GM23338 (cell line): ENCODE measurements at regions not wholly inside any gene's neighbourhood (a gene's known extent, or its start where the extent isn't known, plus 50 kb on each side); places are given as distances from the start of the nearest gene placed in this dataset.

Experiments used
- CREB1 ChIP-seq: fragments of 250-450 bp; sonication (Bioruptor Pico); IDR thresholded peaks from 2 replicates; pipeline ENCODE4 v1.5.0; 2020; ENCODE audit warnings: low read depth, mild to moderate bottlenecking, moderate library complexity
- CTCF ChIP-seq, 2 experiments: fragments of 200-600 bp in 1 of 2; sonication (generic) in 1 of 2; conservative IDR thresholded peaks; 2 replicates each; pipeline versions ENCODE4 v1.5.1 to v1.6.1; 2016 to 2017; ENCODE audit warnings: antibody characterized with exemption in 2 of 2, low read depth in 2 of 2, mild to moderate bottlenecking in 2 of 2, moderate library complexity in 1 of 2
- ETS1 ChIP-seq: IDR thresholded peaks from 2 replicates; pipeline ENCODE4 v1.6.1; 2016; ENCODE audit warnings: antibody characterized with exemption
- EZH2 ChIP-seq: fragments of 200-600 bp; sonication (generic); IDR thresholded peaks from one replicate; pipeline ENCODE4 v1.8.0; 2017; ENCODE audit warnings: antibody characterized with exemption, mild to moderate bottlenecking, low read depth; ENCODE audit not compliant: unreplicated experiment
- EZH2phosphoT487 ChIP-seq: fragments of 200-600 bp; sonication (generic); IDR thresholded peaks from one replicate; pipeline ENCODE4 v1.8.1; 2018; ENCODE audit warnings: antibody characterized with exemption; ENCODE audit not compliant: unreplicated experiment
- NANOG ChIP-seq: IDR thresholded peaks from 2 replicates; pipeline ENCODE4 v1.6.1; 2016; ENCODE audit warnings: antibody characterized with exemption, borderline replicate concordance
- POLR2AphosphoS5 ChIP-seq: IDR thresholded peaks from 2 replicates; pipeline ENCODE4 v1.6.1; 2016; ENCODE audit warnings: antibody characterized with exemption, low read depth
- ZNF114 ChIP-seq: fragments of 250-450 bp; sonication (Bioruptor Pico); IDR thresholded peaks from 2 replicates; pipeline ENCODE4 v1.5.0; 2020; ENCODE audit warnings: mild to moderate bottlenecking, moderate library complexity
- ZNF331 ChIP-seq: fragments of 250-450 bp; sonication (Bioruptor Pico); IDR thresholded peaks from 2 replicates; pipeline ENCODE4 v1.5.0; 2020; ENCODE audit warnings: low read depth, mild to moderate bottlenecking, moderate library complexity
- ZNF462 ChIP-seq: fragments of 250-450 bp; sonication (Bioruptor Pico); IDR thresholded peaks from 2 replicates; pipeline ENCODE4 v1.5.0; 2020; ENCODE audit warnings: mild to moderate bottlenecking, moderate library complexity

GRCh38 chr18:77366067-77366719 is 116.5 kb downstream of the GALR1 start (continued):
- no peak for TF ChIP-seq ZNF462 (CRISPR knock-in tag)
- TF ChIP-seq ZNF114 = no peak
- no peak for TF ChIP-seq ZNF331 (CRISPR knock-in tag)
- no peak for TF ChIP-seq POLR2AphosphoS5
- TF ChIP-seq CREB1 (CRISPR knock-in tag) = no peak
- no peak for TF ChIP-seq ETS1
- TF ChIP-seq EZH2 = no peak
- no peak for TF ChIP-seq NANOG
- no peak for TF ChIP-seq EZH2phosphoT487
- TF ChIP-seq CTCF (conservative IDR thresholded peaks at IDR 0.05; ENCODE audit: low read depth in 2 of 2) = no peak
